ENCODE measurements at regions not wholly inside any gene's neighbourhood (a gene's known extent, or its start where the extent isn't known, plus 50 kb on each side); places are given as distances from the start of the nearest gene placed in this dataset.
A peak's percentile ranks its signal among the peaks of the same experiment; 100 is the strongest.

- DNase-seq (ENCODE audit: low read depth): no peak
- TF ChIP-seq CTCF (conservative IDR thresholded peaks at IDR 0.05; ENCODE audit: low read depth, low read length): no peak
- H3K4me3 ChIP-seq (ENCODE audit: low read depth, low read length): no peak overlapping the region
Observed at GRCh38 chr6:56771929-56772607, 129.4 kb upstream of the DST start.

- DNase-seq (ENCODE audit: low read depth): no peak
- TF ChIP-seq CTCF (conservative IDR thresholded peaks at IDR 0.05; ENCODE audit: low read depth, low read length): no peak
- H3K4me3 ChIP-seq (ENCODE audit: low read depth, low read length): no peak overlapping the region
Observed at GRCh38 chr6:56771189-56771588, 128.5 kb upstream of the DST start.

GRCh38 chr6:56770011-56770520, 127.4 kb upstream of the DST start:
- no peak for TF ChIP-seq CTCF (conservative IDR thresholded peaks at IDR 0.05; ENCODE audit: low read depth, low read length)
- DNase-seq (ENCODE audit: low read depth): no peak
- H3K4me3 ChIP-seq (ENCODE audit: low read depth, low read length): no peak overlapping the region

- H3K4me3 ChIP-seq (ENCODE audit: low read depth, low read length): no peak overlapping the region
- no peak for DNase-seq (ENCODE audit: low read depth)
- peak; percentile 38 for TF ChIP-seq CTCF (conservative IDR thresholded peaks at IDR 0.05; ENCODE audit: low read depth, low read length)
Observed at GRCh38 chr6:56767892-56768531, 125.3 kb upstream of the DST start.

GRCh38 chr6:56767435-56767834, 124.7 kb upstream of the DST start:
- no peak for TF ChIP-seq CTCF (conservative IDR thresholded peaks at IDR 0.05; ENCODE audit: low read depth, low read length)
- H3K4me3 ChIP-seq (ENCODE audit: low read depth, low read length): no peak overlapping the region
- no peak for DNase-seq (ENCODE audit: low read depth)

- no peak for DNase-seq (ENCODE audit: low read depth)
- H3K4me3 ChIP-seq (ENCODE audit: low read depth, low read length): no peak overlapping the region
- no peak for TF ChIP-seq CTCF (conservative IDR thresholded peaks at IDR 0.05; ENCODE audit: low read depth, low read length)
Observed at GRCh38 chr6:56766806-56767178, 124.1 kb upstream of the DST start.

Measured in epithelial cell of proximal tubule (primary cell).